HG03571 (cell line): ENCODE measurements at regions not wholly inside any gene's neighbourhood (a gene's known extent, or its start where the extent isn't known, plus 50 kb on each side); places are given as distances from the start of the nearest gene placed in this dataset.
"Not testable (repeated sequence)": the region's sequence is repeated elsewhere in the genome, so short reads cannot be mapped to it uniquely, and the experiment has no call there.

Experiments used
- ATAC-seq: cut with Tn5 transposase; IDR thresholded peaks from one replicate; pipeline ENCODE4 v1.9.1; 2021; ENCODE audit not compliant: unreplicated experiment

- ATAC-seq, result no peak
These were observed 139.1 kb upstream of the TRPC4 start for GRCh38 chr13:38008636-38009035.

- ATAC-seq, result no peak
These were observed 133.0 kb upstream of the TRPC4 start for GRCh38 chr13:38002606-38003005.

- ATAC-seq, result no peak
These were observed 128.1 kb upstream of the TRPC4 start for GRCh38 chr13:37997641-37998040.

DNA sequence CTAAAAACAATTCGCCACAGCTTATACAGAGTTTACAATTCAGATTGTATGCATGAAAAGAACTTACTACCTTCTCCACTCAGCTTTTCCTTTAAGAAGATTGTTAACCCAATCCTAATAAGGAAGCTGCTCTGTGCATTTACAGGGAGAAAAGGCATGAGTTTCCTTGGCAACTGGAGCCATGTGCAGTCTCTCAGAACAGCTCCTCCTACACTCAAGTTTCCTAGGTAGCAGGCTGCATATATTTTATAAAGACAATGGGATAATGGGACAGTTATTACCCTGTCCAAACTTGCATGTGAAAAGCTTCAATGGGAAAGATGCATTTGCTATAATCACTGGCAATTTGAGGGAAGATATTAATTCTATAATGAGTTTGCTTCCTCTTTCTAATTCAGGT, 125.5 kb upstream of the TRPC4 start:
- ATAC-seq, result no peak

- ATAC-seq, result no peak
These were observed 117.2 kb upstream of the TRPC4 start for GRCh38 chr13:37986811-37987210.

DNA sequence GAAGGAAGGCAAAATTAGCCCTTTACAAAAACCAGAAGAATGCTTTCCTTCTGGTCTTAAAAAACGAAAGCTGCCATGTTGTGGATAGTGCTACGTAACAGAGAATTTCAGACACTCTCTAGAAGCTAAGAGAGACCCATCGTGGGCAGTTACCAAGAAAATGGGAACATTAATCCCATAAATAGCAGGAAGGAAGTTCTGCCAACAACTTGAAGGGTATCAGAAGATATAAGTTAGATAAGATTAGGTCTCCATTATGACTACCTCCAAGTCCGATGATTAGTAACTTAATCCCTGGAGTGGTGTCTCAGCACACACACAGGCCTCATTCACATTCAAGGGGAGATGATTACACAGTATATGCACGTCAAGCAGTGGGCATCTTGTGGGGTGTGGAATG, 115.7 kb upstream of the TRPC4 start:
- no peak for ATAC-seq

GRCh38 chr13:37984357-37984756, 114.8 kb upstream of the TRPC4 start:
- ATAC-seq, result no peak

- ATAC-seq, result no peak
These were observed 112.4 kb upstream of the TRPC4 start for GRCh38 chr13:37981932-37982331.

- ATAC-seq, result no peak
These were observed 109.1 kb upstream of the TRPC4 start for GRCh38 chr13:37978680-37979079.

DNA sequence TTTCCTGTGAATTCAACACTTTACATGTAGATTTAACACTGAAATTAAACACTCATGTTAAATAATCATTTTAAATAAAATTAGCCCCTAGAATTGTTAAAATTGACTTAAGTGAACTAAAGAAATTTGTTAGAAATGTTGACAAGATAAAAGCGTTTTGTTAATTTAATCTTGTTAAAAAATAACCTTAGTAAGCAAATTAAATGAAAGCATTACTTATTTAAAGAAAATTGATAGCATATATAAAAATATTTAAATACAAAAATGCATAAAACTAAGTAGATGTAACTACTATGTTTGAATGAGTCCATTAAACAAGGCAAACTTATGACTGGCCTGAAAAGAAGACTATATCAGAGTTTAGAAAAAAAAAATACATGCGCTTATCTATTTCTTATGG, 99.0 kb upstream of the TRPC4 start:
- ATAC-seq, result no peak

GRCh38 chr13:37966266-37966665, 96.7 kb upstream of the TRPC4 start:
- no peak for ATAC-seq

DNA sequence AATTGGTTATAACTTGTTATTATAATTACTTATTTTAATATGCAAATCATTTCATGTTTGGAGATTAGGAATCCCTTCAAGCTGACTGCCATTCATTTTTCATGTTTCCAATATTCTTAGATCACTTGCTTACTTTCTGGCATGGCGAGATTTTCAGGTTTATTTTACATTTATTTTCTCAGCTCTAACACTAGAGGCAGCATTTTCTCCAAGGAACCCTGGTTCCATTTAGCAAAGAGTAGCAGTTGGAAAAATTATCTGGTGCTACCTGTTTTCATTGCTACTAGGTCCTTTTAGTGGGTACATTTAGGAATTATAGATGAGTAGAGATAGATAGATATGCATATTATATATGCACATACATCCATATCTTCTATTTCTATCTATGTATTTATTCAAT, 90.9 kb upstream of the TRPC4 start:
- no peak for ATAC-seq

- ATAC-seq, result no peak
These were observed 89.7 kb upstream of the TRPC4 start for GRCh38 chr13:37959284-37959683.

DNA sequence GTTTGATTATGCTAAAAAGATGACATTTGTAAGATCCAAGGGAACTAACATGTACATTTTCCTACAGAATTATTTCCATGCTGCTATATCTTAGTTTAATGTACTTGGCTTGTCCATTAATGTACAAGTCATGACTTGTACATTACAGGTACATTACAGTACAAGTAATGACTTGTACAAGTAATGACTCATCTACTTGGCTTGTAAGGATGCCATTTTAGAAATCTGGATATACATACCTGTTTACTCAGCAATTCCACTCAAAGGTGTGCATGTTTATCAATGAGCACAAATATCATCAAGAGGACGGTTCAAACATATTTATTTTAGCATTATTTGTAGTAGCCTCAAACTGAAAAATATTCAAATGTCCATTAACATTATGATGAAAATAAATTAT, 87.0 kb upstream of the TRPC4 start:
- ATAC-seq, result no peak

DNA sequence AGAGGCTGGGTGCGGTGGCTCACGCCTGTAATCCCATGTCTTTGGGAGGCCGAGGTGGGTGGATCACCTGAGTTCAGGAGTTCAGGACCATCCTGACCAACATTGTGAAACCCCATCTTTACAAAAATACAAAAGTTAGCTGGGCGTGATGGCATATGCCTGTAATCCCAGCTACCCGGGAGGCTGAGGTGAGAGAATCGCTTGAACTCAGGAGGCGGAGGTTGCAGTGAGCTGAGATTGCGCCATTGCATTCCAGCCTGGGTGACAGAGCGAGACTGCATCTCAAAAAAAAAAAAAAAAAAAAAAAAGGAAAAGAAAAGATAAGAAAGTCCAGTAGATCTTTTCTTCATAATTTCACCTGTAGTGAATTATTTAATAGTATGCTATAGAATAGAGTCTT, 85.0 kb upstream of the TRPC4 start:
- not testable (repeated sequence) for ATAC-seq

GRCh38 chr13:37954191-37954590, 84.6 kb upstream of the TRPC4 start:
- no peak for ATAC-seq

DNA sequence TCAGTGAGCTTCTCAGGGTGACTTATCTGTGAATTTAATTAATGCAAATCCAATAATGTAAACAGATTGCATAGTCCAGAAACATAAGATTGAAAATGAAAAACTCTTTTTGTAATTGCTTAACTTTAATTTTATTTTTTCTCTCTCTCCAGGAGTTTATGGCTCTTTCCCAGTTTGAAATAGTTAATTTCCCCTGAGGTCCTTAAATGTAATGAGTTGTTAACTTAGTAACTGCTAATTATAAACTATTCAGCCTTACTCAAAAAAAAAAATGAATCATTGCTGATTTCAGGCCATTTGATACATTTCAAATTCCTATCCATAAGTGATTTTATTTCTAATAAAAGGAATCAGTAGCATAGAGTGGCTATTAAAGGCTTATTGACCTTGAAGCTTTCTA, 84.1 kb upstream of the TRPC4 start:
- ATAC-seq, result no peak

- no peak for ATAC-seq
These were observed 80.4 kb upstream of the TRPC4 start for GRCh38 chr13:37950016-37950415.

DNA sequence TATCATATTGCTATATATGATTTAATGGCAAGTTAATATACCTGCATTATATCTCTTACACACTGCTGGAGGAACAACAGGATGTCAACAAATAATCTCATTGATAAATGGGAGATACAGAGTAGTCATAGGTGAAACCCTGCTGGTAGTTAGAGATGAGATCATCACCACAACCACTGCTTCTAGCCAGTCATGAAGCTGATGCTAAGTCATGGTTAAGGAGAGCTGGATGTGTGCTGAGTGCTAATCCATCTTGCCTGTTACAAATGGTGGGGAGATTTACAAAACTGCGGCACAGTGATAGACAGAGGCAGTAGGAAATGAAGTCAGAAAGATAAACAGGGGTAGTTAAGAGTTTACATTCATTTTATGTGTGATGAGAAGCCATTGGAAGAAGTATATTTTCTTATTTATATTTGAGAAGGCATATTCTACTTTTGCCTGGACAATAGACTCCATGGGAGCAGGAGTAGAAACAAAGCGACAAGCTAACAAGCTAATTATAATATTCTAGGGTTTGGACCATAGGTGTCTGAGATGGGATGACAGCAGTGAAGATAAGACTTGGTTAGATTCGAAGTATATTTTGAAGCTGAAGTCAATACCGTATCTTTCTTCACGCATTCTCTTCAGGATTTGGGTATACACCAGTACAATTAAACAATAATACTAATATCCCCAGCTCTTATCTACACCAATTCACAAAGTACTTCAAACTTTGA, 78.0 kb upstream of the TRPC4 start:
- ATAC-seq, result no peak

GRCh38 chr13:37945651-37946575, 76.3 kb upstream of the TRPC4 start:
- no peak for ATAC-seq

DNA sequence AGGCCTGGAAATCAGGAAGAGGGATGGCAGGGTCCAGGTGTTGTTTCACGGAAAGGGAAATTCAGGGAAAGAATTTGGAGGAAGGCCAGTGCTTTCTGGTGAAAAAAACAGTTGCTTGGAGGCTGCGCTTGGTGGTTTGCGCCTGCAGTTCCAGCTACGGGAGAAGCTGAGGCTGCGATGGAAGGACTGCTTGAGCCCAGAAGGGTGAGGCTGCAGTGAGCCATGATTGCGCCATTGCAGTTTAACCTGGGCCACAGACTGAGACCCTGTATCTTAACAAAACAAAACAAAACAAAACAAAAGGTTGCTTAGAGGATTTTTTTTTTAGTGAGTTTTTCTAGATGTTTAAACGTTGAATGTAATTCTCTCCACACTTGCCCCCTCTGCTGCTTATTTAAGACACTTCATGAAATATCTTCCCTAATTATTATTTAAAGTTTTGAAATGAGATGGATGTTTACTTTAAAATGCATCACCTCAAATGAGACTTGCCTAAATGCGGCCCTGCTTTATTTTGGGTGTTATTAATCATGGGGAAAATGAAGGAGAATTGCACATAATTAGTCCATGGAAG, 75.4 kb upstream of the TRPC4 start:
- no peak for ATAC-seq
